ENCODE measurements at regions not wholly inside any gene's neighbourhood (a gene's known extent, or its start where the extent isn't known, plus 50 kb on each side); places are given as distances from the start of the nearest gene placed in this dataset.

- TF ChIP-seq CTCF (IDR thresholded peaks at IDR 0.05; ENCODE audit: borderline replicate concordance, extremely low read depth, low read length, poor library complexity, severe bottlenecking) (no peak), EZH2 (IDR thresholded peaks at IDR 0.05; ENCODE audit: borderline replicate concordance, low read depth, low read length, severe bottlenecking) (no peak)
These were observed 365.8 kb downstream of the SAMD5 start for GRCh38 chr6:147874322-147874721.
